GM18870 (cell line): ENCODE measurements at regions not wholly inside any gene's neighbourhood (a gene's known extent, or its start where the extent isn't known, plus 50 kb on each side); places are given as distances from the start of the nearest gene placed in this dataset.
"Not testable (repeated sequence)": the region's sequence is repeated elsewhere in the genome, so short reads cannot be mapped to it uniquely, and the experiment has no call there.

Experiments
- ATAC-seq: cut with Tn5 transposase; IDR thresholded peaks from one replicate; pipeline ENCODE4 v1.9.1; 2021; ENCODE audit warnings: moderate library complexity; ENCODE audit not compliant: unreplicated experiment

DNA sequence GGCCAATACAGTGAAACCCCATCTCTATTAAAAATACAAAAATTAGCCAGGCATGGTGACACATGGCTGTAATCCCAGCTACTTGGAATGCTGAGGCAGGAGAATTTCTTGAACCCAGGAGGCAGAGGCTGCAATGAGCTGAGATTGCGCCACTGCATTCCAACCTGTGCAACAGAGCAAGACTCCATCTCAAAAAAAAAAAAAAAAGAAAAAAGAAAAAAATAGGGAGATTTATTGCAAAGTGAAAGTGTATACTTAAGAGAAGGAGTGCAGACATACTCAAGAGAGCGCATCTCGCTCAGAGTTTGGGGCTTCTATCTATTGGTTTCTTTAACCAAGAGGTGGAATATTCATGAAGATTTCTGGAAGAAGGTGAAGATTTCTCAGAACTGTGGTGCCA is 708.4 kb downstream of the XPNPEP1 start:
- ATAC-seq = not testable (repeated sequence)

DNA sequence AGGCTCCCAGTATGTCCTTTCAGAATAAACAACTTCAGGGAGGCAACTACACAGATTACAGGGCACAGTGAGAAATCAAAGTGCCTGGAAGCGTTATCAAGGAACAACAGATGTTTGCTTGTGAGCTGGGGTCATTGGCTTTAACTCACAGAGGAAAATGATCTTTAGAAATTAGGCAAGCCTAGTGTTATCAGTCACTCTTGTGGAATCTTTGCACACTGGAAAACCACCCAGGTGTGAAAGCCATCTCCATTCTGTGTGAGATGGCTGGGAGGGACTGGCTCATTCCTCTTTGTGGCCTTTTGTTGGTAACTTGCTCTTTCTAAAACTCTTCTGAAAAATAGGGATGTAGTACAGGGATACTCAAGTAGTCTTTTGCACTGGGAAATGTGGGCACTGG is 716.0 kb downstream of the XPNPEP1 start:
- ATAC-seq = no peak

DNA sequence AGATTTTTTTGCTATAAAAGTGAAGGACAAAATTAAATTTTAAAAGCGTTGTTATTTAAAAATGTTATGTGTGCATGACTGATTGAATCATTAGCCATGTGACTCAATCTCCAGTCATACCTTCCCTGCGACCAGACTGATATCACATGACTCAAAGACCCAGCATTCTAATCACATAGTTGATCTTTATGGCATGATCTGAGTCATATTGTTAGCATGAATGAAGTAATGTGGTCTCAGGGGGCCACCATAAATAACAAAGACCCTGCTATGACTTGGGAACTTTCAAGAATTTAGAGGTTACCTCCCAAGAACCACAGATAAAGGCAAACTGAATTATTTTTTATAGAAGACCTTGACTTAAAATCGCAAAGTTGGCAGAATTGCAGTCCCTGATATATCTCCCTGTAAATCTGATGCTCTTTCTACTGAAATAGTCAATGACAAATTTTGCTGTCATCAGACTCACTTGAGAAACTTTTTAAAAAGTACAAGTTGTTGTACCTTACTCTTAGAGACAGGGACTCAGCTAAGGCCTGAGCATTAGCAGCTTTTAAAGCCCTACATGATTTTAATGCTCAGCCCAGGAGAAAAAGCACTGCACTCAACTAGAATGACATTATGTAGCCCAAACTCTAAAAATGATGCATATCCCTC is 717.3 kb downstream of the XPNPEP1 start:
- ATAC-seq = no peak

DNA sequence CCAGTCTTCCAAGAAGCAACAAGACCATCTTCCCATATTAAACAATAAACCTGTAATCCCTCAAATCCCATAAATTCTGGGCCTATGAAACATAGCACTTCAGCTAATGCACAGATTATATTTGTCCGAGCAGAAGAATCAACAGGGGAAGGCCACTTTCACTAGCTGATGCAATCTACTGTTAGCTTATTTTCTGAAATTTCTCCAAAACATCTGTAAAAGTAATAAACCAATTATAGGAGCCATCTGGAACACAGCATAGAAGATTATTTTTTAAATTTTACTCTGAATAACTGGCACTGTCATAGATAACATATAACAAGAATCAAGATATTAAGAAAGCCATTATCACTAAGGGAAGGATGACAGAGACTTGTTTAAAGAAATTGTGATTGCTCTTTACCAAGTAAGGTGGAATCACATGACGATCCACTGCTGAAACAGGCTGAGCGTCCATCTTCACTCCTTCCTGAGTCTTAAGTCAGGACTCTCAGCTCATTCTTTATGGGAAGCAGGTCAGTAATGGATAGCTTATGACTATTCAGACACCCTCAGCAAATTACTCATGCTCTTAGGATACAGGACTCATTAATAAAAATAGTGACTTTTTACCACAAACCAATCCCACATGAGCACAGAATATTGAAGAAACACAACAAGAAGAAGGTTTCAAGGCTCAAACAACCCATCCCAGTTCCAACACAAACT is 719.5 kb downstream of the XPNPEP1 start:
- no peak for ATAC-seq

DNA sequence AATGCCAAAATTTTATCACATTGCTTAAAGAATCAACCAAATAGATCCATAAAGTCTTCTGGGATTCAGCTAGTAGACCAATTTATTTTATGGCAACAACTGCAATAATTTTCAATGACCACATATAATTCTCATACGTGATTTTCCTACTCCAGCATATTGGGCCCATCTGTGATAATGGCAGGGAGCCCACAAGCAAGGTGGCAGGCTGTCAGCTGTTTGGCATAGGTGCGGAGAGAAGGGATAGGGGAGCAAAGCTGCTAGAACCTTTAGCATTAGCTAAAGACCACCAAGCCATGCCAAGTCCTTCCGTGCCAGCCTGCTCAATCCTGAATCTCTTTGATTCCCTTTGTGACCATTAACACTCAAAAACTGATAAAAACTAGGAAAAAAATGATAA is 721.2 kb downstream of the XPNPEP1 start:
- no peak for ATAC-seq

DNA sequence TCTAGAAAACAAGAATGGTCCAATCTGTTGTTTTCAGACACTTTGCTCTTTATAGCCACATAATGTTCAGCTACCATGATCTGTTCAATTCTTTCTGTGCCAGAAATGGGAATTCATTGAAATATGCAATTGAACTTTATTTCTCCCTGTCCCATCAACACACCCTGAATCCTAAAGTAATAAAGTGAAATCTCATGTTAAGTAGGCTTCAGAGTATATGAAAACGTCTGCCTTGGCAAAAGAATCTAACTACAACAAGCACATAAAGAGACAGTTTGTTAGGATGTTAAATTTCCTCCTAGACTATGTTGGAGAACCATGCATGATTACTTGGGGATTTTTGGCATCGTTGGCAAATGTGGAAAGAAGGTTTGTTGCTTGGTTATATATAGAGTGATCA is 722.7 kb downstream of the XPNPEP1 start:
- no peak for ATAC-seq

DNA sequence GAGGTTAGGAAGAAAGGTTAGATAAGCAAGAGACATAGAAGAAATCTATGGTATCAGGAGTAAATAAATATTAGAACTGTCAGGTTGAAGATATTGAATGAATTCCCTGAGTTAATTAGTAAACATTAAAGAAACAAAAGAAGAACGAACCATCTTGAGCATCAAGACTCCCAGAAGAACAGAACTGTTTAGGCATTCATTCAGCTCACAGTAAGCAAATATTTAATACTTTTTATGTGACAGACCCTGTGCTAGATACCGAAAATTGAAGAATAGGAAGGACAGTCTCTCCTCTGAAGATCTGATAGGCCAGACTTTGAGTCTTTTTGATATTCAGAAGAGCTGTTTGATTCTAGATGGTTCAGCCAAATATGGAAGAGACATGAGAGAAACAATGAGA is 731.5 kb downstream of the XPNPEP1 start:
- ATAC-seq = no peak

DNA sequence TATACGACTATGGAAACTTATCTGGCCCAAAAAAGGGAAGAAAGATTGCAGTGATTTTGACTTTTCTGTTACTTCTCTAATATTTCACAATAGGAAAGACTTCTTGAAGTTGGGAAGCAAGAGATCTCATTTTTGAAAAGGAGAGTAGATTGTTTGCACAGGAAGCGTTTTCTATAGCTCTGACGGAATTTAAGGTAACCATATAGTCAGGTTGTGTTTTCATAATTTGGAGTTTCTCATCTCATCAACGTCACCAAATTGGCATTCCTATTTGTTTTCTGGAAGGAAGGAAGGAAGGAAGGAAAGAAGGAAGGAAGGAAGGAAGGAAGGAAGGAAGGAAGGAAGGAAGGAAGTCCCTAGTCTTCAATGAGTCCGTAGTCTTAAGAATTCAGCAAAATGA is 732.0 kb downstream of the XPNPEP1 start:
- no peak for ATAC-seq

DNA sequence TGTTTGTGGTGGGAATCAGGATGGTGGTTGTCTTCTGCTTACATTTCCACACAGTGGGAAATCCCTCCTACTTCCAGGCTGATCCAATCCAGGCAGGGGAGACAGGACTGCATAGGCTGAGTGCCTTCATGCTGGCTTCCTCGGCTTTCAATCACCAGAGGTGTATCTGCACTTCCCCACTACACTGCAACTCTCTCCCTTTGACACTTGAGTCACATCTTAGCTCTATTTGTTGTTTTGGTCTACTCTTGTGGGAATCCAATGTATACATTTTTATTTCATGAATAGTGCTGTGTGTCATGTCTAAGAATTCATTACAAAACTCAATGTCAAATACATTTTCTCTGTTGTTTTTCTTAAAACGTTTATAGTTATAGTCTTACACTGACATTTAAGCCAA is 735.6 kb downstream of the XPNPEP1 start:
- no peak for ATAC-seq

DNA sequence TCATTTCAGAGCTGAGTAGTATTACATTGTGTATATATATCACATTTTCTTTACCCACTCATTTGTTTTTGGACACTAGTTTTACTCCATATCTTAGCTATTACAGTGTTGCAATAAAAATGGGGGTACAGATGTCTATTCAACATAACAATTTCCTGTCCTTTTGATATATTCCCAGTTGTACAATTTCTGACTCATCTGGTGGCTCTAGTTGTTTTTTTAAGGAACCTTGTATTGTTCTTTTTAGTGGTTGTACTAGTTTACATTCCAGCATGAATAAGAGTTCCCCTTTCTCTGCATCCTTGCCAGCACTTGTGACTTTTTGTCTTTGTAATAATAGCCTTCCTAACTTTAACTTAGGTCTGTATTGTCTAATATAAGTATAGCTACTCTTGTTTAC is 739.9 kb downstream of the XPNPEP1 start:
- ATAC-seq = no peak

DNA sequence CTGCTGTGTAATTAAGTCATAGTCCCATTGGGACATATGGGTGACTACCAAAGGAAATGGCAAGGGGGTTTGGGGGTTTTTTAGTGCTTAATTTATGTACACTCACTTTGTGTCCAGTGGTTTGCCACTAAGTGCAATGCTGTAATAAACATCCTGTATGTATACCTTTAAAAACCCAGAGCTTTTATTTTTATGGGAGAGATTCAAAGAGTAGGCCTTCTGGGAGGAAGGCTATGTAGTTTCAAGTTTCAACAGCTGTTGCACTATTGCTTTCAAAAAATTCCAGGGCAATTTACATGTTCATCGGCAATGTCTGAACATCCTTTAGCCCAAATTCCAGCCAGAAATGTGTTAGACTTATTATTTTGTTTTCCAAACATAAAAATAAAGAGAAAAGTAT is 744.7 kb downstream of the XPNPEP1 start:
- ATAC-seq = no peak

DNA sequence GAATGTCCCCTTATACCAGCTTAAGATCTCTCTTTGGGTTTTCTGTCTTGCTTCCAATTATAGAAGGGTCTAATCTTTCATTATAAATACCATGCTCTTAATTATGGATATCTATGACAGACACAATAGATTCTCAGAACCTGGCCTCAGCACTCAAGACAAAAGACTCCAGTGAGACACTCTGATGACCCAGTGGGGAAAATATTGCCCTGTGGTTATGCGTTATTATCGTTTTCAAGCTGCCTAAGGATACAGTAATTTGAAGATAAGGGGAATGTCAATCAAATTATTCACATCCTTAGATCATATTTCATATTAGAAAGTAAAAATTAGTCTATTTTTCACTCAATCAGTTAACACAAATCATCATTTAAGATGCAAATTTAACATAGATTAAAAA is 748.8 kb downstream of the XPNPEP1 start:
- ATAC-seq = no peak

DNA sequence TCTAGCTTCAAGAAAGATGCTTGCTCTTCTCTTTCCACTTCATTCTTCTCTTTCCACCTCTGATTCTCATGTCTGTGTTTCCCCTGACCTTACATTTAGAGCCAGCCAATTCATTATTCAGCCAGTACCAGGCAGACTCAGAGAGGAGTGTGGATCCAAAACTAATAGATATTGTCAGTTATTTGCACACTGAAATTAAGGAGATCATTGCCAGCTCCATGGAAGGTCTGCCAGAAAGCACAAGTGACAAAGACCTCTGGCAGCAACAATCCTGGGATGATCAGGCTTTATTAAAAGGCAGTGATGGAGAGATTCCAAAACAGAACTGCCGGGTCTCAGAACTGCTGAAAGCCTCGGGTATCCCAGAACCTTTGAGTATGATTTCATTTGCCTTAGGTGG is 749.4 kb downstream of the XPNPEP1 start:
- no peak for ATAC-seq

DNA sequence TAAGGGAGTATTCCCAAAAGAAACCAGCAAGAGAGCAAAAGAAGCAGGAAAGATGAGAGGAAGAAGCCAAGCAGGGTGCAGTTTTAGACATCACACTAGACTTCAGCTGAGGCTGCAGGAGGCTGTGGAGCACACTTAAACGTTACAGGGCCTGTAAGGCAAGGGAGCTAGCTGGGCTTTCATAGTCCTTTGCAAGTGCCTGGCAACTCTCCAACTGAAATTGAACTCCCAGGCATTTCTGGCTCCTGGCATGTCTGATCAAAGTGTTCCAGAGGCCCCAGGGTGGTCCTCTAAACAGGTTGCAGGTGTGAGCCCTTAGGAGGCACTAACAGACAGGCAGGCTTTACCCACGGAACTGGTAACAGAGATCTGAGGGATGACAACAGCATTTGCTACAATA is 750.2 kb downstream of the XPNPEP1 start:
- ATAC-seq = no peak

DNA sequence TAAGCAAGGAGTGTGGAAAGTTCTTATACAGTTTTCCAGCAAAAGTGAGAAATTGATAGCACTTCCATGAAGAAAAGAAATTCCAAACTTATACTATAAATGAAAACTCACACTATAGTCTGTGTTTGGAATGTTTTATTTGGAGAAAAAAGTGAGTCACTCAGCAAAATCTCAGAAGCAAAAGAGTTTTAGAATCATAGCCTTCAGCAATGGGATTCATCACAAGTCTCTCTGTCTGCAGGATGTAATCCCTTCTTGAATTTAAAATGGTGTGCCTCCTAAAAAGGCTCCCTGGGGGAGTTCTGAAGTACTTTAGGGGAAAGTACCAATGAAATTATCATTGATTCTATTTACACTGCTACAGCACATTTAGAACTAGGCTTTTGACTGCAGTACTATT is 756.4 kb downstream of the XPNPEP1 start:
- ATAC-seq = no peak

DNA sequence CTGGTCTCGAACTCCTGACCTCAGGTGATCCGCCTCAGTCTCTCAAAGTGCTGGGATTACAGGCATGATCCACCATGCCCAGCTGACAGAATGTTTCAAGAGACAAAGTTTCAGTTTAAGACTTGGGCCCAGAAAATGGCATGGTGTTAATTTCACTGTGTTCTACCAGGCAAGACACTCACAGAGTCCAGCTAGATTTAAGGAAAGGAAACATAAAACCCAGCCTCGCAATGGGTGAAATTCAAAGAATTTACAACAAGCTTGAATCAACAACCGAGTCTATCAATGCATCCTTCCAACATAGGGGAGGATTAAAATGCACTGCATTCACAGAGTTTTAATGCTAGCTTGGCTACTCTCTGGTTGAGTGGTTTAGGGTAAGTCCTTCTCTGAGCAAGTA is 764.0 kb downstream of the XPNPEP1 start:
- ATAC-seq = no peak

DNA sequence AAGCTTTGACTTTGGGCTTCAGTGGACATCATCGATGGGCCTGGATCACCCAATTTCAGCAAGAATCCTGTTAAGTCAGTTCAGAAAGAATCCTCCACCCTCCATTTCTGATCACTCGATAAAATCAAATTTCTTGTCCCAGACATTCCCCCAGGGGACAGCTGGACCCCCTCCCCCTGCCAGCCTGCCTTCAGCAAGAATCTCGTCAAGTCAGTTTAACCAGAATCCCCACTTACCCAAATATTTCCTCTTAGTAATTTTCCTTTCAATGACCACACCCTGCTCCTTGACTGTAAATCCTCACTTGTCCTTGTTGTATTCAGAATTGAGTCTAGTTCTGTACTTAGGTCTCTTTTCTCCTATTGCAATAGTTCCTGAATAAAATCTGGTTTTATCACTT is 766.9 kb downstream of the XPNPEP1 start:
- ATAC-seq = no peak

DNA sequence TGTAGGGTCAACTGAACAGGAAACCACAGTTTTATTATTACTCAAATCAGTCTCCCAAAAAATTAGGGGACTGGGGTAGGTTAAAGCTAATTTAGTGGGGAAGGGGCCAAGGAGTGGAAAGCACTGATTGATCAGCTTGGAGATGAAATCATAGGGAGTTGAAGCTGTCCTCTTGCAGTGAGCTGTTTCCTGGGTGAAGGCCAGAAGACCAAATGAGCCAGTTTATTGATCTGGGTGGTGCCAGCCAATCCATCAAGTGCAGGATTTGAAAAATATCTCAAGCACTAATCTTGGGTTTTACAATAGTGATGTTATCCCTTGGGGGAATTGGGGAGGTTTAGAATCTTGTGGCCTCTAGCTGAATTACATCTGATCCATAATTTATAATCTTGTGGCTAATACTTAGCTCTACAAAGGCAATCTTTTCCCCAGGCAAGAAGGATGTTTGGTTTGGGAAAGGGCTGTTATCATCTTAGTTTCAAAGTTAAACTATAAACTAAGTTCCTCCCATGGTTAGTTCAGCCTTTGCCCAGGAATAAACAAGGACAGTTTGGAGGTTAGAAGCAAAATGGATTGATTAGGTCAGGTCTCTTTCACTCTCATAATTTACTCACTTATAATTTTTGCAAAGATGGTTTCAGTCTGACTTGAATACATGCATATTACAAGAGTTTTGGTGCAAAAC is 773.5 kb downstream of the XPNPEP1 start:
- ATAC-seq = no peak

DNA sequence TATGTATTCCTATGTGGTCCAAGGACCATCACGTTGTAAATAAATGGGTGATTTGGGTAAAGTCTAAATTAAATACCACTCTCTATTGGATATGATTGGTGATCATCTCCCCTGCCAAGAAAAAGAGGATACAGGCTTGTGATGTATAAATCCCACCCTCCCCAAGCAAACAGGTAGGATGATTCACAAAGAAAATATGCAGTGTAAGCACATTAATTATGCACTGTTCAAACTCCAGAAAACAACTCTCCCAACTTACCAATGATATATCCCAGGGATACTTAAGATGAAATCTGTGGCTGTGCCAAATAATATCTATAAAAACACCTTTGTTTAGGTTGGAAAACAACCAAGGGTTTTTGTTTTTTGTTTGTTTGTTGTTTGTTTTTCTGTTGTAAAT is 795.9 kb downstream of the XPNPEP1 start:
- no peak for ATAC-seq

DNA sequence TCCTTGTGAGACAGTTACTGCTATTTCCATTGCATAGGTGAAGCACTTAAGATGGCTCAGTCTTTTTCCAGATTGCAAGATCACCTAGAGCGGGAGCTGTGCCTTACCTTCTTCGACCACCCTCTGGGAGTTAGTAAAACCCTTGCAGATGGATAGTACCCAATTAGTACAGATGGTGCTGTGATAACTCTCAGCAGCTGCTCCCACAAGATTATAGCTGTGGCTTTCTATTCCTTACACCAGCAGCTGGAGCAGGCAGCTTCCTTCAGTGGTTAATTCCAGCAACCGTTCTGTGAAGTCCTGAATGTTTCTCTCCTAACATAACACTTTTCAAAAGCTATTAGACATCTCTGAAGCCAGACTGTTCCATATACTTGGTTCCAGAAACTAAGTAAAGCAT is 796.8 kb downstream of the XPNPEP1 start:
- ATAC-seq = no peak

DNA sequence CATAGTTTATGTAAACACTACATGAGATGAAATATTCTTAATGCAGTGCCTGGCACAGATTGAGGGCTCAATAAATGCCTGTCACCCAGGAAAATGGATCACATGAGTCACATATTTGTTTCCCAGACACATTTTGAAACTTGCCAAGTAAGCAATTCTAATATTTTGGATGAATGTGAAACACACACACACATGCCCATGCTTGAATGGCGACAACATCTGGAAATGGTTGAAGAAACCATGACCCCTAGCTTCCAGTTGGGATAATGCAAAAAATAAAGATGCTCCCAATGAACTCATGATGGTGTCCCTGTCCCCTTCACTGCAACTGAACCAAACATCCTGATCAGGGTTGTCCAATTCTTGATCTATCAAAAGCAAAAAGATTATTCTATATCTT is 797.3 kb downstream of the XPNPEP1 start:
- ATAC-seq = no peak

DNA sequence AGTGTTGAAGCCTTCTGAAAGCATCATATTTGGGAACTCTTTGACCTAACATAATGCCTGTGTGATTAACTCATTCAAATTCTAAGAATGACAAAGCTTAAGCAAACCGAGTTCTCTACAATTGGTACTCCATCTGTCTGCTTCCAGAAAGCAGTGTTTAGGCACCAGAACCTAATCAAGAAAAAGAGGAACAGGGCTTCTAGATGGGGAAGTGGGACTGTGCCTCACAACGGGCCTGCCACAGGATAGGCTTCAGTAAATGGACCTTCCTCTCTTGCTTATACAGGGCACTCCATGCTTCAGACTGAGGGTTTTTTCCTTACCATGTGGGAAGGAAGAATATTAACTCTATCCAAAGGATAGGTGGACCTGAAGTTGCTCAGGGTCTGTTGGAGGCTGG is 808.1 kb downstream of the XPNPEP1 start:
- no peak for ATAC-seq
